GM21447 (cell line): ENCODE measurements at regions not wholly inside any gene's neighbourhood (a gene's known extent, or its start where the extent isn't known, plus 50 kb on each side); places are given as distances from the start of the nearest gene placed in this dataset.
"Not testable (repeated sequence)": the region's sequence is repeated elsewhere in the genome, so short reads cannot be mapped to it uniquely, and the experiment has no call there.

ENCODE experiments used
- ATAC-seq: cut with Tn5 transposase; IDR thresholded peaks from one replicate; pipeline ENCODE4 v1.9.1; 2021; ENCODE audit not compliant: unreplicated experiment

GRCh38 chr5:106292654-106293053 is 1378.1 kb downstream of the EFNA5 start:
- no peak for ATAC-seq

- no peak for ATAC-seq
Measured at GRCh38 chr5:106290841-106291240, 1379.9 kb downstream of the EFNA5 start.

GRCh38 chr5:106288979-106289378 is 1381.8 kb downstream of the EFNA5 start:
- no peak for ATAC-seq

GRCh38 chr5:106277540-106278096 is 1393.1 kb downstream of the EFNA5 start:
- ATAC-seq, result no peak

- no peak for ATAC-seq
Measured at GRCh38 chr5:106269252-106269843, 1401.4 kb downstream of the EFNA5 start.

- ATAC-seq, result no peak
Measured at GRCh38 chr5:106267256-106267655, 1403.5 kb downstream of the EFNA5 start.

GRCh38 chr5:106262395-106262794 is 1408.3 kb downstream of the EFNA5 start:
- no peak for ATAC-seq

GRCh38 chr5:106259431-106260090 is 1411.2 kb downstream of the EFNA5 start:
- not testable (repeated sequence) for ATAC-seq

GRCh38 chr5:106258591-106259125 is 1412.1 kb downstream of the EFNA5 start:
- no peak for ATAC-seq

GRCh38 chr5:106254784-106255183 is 1416.0 kb downstream of the EFNA5 start:
- ATAC-seq, result no peak

GRCh38 chr5:106246044-106246745 is 1424.5 kb downstream of the EFNA5 start:
- ATAC-seq, result not testable (repeated sequence)

- ATAC-seq, result no peak
Measured at GRCh38 chr5:106241409-106241808, 1429.3 kb downstream of the EFNA5 start.

- ATAC-seq, result no peak
Measured at GRCh38 chr5:106205916-106206571, 1464.7 kb downstream of the EFNA5 start.

GRCh38 chr5:106202035-106202434 is 1468.7 kb downstream of the EFNA5 start:
- no peak for ATAC-seq

- ATAC-seq, result no peak
Measured at GRCh38 chr5:106200971-106201370, 1469.8 kb downstream of the EFNA5 start.

- ATAC-seq, result no peak
Measured at GRCh38 chr5:106195679-106196474, 1474.9 kb downstream of the EFNA5 start.

- no peak for ATAC-seq
Measured at GRCh38 chr5:106189121-106189809, 1481.5 kb downstream of the EFNA5 start.

- no peak for ATAC-seq
Measured at GRCh38 chr5:106185661-106186081, 1485.1 kb downstream of the EFNA5 start.

GRCh38 chr5:106174903-106175302 is 1495.8 kb downstream of the EFNA5 start:
- ATAC-seq, result no peak
